Activated T-cell treated with anti-CD3 and anti-CD28 coated beads, Interleukin-2, amount 50 U/mL, for 48 hours (primary cell): ENCODE measurements at regions not wholly inside any gene's neighbourhood (a gene's known extent, or its start where the extent isn't known, plus 50 kb on each side); places are given as distances from the start of the nearest gene placed in this dataset.

ENCODE experiments used
- DNase-seq, 2 experiments: peaks; one replicate each; pipeline ENCODE4 v3.0.0-alpha.2; 2020

DNA sequence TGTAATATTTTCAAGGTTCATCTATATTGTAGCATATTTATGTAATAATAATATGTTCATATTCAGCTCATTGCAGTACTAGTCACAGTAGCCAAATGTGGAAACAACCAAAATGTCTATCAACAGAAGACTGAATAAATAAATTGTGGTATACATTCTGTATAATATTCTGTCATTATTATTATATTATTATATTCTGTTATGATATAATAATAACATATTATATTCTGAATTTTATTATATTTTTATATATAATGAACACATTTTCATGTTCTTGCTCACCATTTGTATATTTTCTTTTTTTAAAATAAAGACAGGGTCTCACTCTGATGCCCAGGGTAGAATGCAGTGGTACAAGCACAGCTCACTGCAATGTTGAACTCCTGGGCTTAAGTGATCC, 91.2 kb upstream of the STARD3NL start:
- DNase-seq = no peak

DNA sequence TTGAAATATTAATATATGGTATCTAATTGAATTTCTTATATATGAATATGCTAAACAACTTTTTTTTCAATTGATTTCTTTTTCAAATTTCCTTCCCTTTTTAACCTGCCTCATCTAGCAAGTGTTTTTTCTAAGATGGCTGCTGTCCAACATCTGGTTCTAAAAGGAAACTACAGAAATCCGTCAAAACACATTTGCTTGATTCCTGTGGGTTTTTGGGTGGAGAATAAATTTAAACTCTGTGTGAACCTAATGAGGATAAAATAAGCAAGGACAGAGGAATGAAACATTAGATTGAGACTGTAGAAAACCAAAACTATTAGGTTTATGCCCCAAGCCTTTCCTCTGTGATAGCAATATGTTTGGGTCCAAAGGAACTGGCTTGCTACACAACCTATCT, 75.5 kb upstream of the STARD3NL start:
- no peak for DNase-seq

- no peak for DNase-seq
Observed at GRCh38 chr7:38105874-38106483, 72.1 kb upstream of the STARD3NL start.

- DNase-seq = peak; percentile 73 to 76
Observed at GRCh38 chr7:38107486-38107893, 70.6 kb upstream of the STARD3NL start.

- no peak for DNase-seq
Observed at GRCh38 chr7:38112075-38112474, 66.0 kb upstream of the STARD3NL start.

DNA sequence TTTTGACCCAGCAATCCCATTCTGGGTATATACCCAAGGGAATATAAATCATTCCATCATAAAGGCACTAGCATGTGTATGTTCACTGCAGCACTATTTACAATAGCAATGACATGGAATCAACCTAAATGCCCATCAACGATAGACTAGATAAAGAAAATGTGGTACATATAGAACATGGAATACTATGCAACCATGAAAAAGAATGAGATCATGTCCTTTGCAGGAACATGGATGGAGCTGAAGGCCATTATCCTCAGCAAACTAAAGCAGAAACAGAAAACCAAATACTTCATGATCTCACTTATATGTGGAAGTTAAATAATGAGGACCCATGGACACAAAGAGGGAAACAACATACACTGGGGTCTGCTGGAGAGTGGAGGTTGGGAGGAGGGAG, 58.0 kb upstream of the STARD3NL start:
- no peak for DNase-seq

GRCh38 chr7:38122501-38122900, 55.5 kb upstream of the STARD3NL start:
- no peak for DNase-seq

GRCh38 chr7:38123494-38123893, 54.6 kb upstream of the STARD3NL start:
- no peak for DNase-seq

DNA sequence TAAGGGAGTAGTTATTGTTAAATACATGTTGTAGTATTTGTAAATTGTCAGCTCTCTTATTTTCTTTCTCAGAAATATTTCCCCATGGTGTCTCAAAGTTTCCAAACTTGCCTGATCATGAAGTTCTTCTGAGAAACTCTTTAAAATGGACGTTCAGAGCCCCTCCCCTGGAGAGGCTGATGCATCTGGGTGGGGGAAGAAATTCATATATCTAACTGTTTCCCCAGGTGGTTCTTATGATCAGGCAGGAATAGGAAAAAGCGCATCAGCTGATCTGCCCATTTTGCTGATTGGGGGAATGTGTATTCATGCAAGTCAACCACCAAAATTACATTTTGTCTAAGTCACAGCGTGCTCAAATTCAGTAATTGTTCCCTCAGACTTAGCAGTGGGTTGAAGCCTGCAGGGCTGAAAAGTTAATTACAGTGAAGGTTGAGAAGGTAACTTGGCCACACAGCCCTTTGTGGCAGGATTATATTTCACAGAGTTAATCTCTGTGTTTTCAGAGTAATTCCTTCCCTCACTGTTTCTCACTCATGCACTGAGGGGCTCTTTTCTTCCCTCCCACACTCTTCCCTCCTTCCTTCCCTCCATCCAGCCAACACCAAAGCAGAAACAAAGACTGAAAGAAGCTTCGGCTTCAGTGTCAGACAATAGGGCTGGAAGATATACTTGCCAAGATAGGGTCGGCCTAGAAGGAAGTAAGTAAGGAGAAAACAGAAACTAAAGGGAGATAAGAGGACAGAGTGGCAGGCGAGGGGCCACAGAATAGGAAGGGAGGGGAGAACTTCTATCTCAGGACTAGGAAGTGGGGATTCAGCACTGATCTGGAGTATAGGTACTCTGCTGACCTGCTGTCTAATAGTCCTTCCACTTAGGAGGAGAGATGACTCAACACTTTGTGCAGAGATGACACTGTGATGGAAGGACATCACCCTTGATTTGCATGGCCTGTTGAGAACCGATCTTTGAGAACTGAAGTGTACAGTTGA, 50.5 kb upstream of the STARD3NL start:
- DNase-seq = no peak
